HEK293 (cell line): ENCODE measurements at regions not wholly inside any gene's neighbourhood (a gene's known extent, or its start where the extent isn't known, plus 50 kb on each side); places are given as distances from the start of the nearest gene placed in this dataset.

ENCODE experiments used
- ATF2 ChIP-seq: fragments of 450-650 bp; formaldehyde crosslinking; IDR thresholded peaks from 2 replicates; pipeline ENCODE4 v1.5.1; 2016; ENCODE audit warnings: missing biosample characterization, missing genetic modification characterization, low read depth
- CTCF ChIP-seq: fragments of 450-650 bp; formaldehyde crosslinking; IDR thresholded peaks from 2 replicates; pipeline ENCODE4 v1.5.1; 2016; ENCODE audit warnings: missing biosample characterization, missing genetic modification characterization
- MYNN ChIP-seq: fragments of 450-650 bp; formaldehyde crosslinking; IDR thresholded peaks from 2 replicates; pipeline ENCODE4 v1.5.1; 2016; ENCODE audit warnings: missing biosample characterization, missing genetic modification characterization, borderline replicate concordance
- MZF1 ChIP-seq: fragments of 450-650 bp; formaldehyde crosslinking; IDR thresholded peaks from 2 replicates; pipeline ENCODE4 v1.5.1; 2017; ENCODE audit warnings: missing biosample characterization, missing genetic modification characterization, borderline replicate concordance
- YY1 ChIP-seq: fragments of 450-650 bp; formaldehyde crosslinking; IDR thresholded peaks from 2 replicates; pipeline ENCODE4 v1.5.1; 2018; ENCODE audit warnings: missing biosample characterization, missing genetic modification characterization
- ZBTB7A ChIP-seq: fragments of 450-650 bp; formaldehyde crosslinking; IDR thresholded peaks from 2 replicates; pipeline ENCODE4 v1.5.1; 2016; ENCODE audit warnings: low read depth, missing biosample characterization, missing genetic modification characterization
- ZNF133 ChIP-seq: fragments of 450-650 bp; formaldehyde crosslinking; IDR thresholded peaks from 2 replicates; pipeline ENCODE4 v1.5.1; 2016; ENCODE audit warnings: missing biosample characterization, missing genetic modification characterization
- ZNF138 ChIP-seq: fragments of 450-650 bp; formaldehyde crosslinking; IDR thresholded peaks from 2 replicates; pipeline ENCODE4 v1.5.1; 2016; ENCODE audit warnings: missing biosample characterization, missing genetic modification characterization, borderline replicate concordance
- ZNF16 ChIP-seq: fragments of 450-650 bp; formaldehyde crosslinking; IDR thresholded peaks from 2 replicates; pipeline ENCODE4 v1.5.1; 2016; ENCODE audit warnings: low read depth, missing biosample characterization, missing genetic modification characterization
- ZNF266 ChIP-seq: fragments of 450-650 bp; formaldehyde crosslinking; IDR thresholded peaks from 2 replicates; pipeline ENCODE4 v1.5.1; 2016; ENCODE audit warnings: missing biosample characterization, missing genetic modification characterization, low read depth
- ZNF311 ChIP-seq: fragments of 450-650 bp; formaldehyde crosslinking; IDR thresholded peaks from 2 replicates; pipeline ENCODE4 v1.5.1; 2017; ENCODE audit warnings: missing biosample characterization, missing genetic modification characterization, borderline replicate concordance

- TF ChIP-seq CTCF (tag by site-specific recombination) = no peak
- TF ChIP-seq ZNF266 (tag by site-specific recombination) = no peak
- TF ChIP-seq ZNF311 = no peak
- TF ChIP-seq ZNF133 = no peak
- no peak for TF ChIP-seq YY1 (tag by site-specific recombination)
- TF ChIP-seq ZNF16 = no peak
- no peak for TF ChIP-seq ZBTB7A (tag by site-specific recombination)
- no peak for TF ChIP-seq ATF2 (tag by site-specific recombination)
- TF ChIP-seq MYNN = no peak
- TF ChIP-seq MZF1 = no peak
- TF ChIP-seq ZNF138 (tag by site-specific recombination) = no peak
Measured at GRCh38 chr4:182978152-182978827, 61.1 kb upstream of the DCTD start.
